ENCODE measurements at regions not wholly inside any gene's neighbourhood (a gene's known extent, or its start where the extent isn't known, plus 50 kb on each side); places are given as distances from the start of the nearest gene placed in this dataset.

- H4K20me1 ChIP-seq (ENCODE audit: insufficient read depth): no peaks in the 10 kb centered on the region
- ChIA-PET RAD21 (ENCODE audit: low non-redundant PET in 1 of 2, low total read pairs in 2 of 2, uncharacterized antibody in 2 of 2, unreplicated experiment in 2 of 2) (no interaction called here), CTCF (no interaction called here), POLR2A (no interaction called here)
- no peak overlapping the region for H2AFZ ChIP-seq (ENCODE audit: low read depth, low read length, poor library complexity, severe bottlenecking)
- H3K27ac ChIP-seq (ENCODE audit: low read depth, low read length): no peak overlapping the region
- TF ChIP-seq ATF3 (IDR thresholded peaks at IDR 0.05) (no peak), CTCF (IDR thresholded peaks at IDR 0.05 in 2 of 3, conservative IDR thresholded peaks at IDR 0.05 in 1 of 3; ENCODE audit: borderline replicate concordance in 1 of 3, insufficient read depth in 1 of 3, low read depth in 2 of 3, low read length in 2 of 3) (no peak), SRF (IDR thresholded peaks at IDR 0.05; ENCODE audit: low read depth) (no peak), EZH2phosphoT487 (IDR thresholded peaks at IDR 0.05; ENCODE audit: borderline replicate concordance) (no peak), TCF7L2 (IDR thresholded peaks at IDR 0.05; ENCODE audit: borderline replicate concordance, extremely low read depth, insufficient read depth, insufficient read length) (no peak), SP1 (IDR thresholded peaks at IDR 0.05; ENCODE audit: low read depth) (no peak), EZH2 (IDR thresholded peaks at IDR 0.05) (no peak), POLR2A (IDR thresholded peaks at IDR 0.05; ENCODE audit: borderline replicate concordance, extremely low read depth, insufficient read depth, insufficient read length) (no peak)
- H3K36me3 ChIP-seq (ENCODE audit: control insufficient read depth in 1 of 2, insufficient read depth in 2 of 2, low read length in 2 of 2): no peaks in the 10 kb centered on the region
- no peak overlapping the region for H3K4me2 ChIP-seq (ENCODE audit: low read length)
- no peaks in the 10 kb centered on the region for H3K9me3 ChIP-seq (ENCODE audit: control insufficient read depth in 1 of 2, insufficient read depth in 1 of 2, low read depth in 1 of 2, low read length in 2 of 2)
- H3K27me3 ChIP-seq (ENCODE audit: insufficient read depth, low read length): peaks cover 8% of the 10 kb centered on the region; the same call in 1 of the 2 replicates
- no peak overlapping the region for H3K9ac ChIP-seq (ENCODE audit: low read length)
- no peaks in the 10 kb centered on the region for H3K4me1 ChIP-seq (ENCODE audit: control insufficient read depth in 1 of 2, insufficient read depth in 2 of 2, low read length in 2 of 2)
- ATAC-seq: no peak
- BruUV-seq (replicated peaks): no TSS peak
- H3K79me2 ChIP-seq (ENCODE audit: insufficient read depth, low read length): no peaks in the 10 kb centered on the region
- intact Hi-C loops (cut with micrococcal nuclease): no loop called here
- H3K9me2 ChIP-seq (ENCODE audit: insufficient read depth): no peaks in the 10 kb centered on the region
- H3K4me3 ChIP-seq (replicated peaks in 1 of 2; ENCODE audit: low read depth in 1 of 2, low read length in 2 of 2): no peak overlapping the region
- no peak for DNase-seq (ENCODE audit: low read depth, low spot score)
Measured at GRCh38 chr5:67335426-67335825, 138.8 kb upstream of the CD180 start.

- no TSS peak for BruUV-seq (replicated peaks)
- Histone ChIP-seq H4K20me1 (ENCODE audit: insufficient read depth) (no peaks in the 10 kb centered on the region), H3K4me1 (ENCODE audit: control insufficient read depth in 1 of 2, insufficient read depth in 2 of 2, low read length in 2 of 2) (no peaks in the 10 kb centered on the region), H3K9me3 (ENCODE audit: control insufficient read depth in 1 of 2, insufficient read depth in 1 of 2, low read depth in 1 of 2, low read length in 2 of 2) (peaks cover 0 to 4% of the 10 kb centered on the region in 2 experiments; a peak in 1 of 4 replicates), H3K4me3 (replicated peaks in 1 of 2; ENCODE audit: low read depth in 1 of 2, low read length in 2 of 2) (no peak overlapping the region), H3K9ac (ENCODE audit: low read length) (no peak overlapping the region), H3K27me3 (ENCODE audit: insufficient read depth, low read length) (peaks cover 4% of the 10 kb centered on the region; the same call in 1 of the 2 replicates), H2AFZ (ENCODE audit: low read depth, low read length, poor library complexity, severe bottlenecking) (no peak overlapping the region), H3K36me3 (ENCODE audit: control insufficient read depth in 1 of 2, insufficient read depth in 2 of 2, low read length in 2 of 2) (no peaks in the 10 kb centered on the region), H3K9me2 (ENCODE audit: insufficient read depth) (no peaks in the 10 kb centered on the region), H3K79me2 (ENCODE audit: insufficient read depth, low read length) (no peaks in the 10 kb centered on the region), H3K27ac (ENCODE audit: low read depth, low read length) (no peak overlapping the region), H3K4me2 (ENCODE audit: low read length) (no peak overlapping the region)
- POLR2A ChIA-PET: no interaction called here
- intact Hi-C loops (cut with micrococcal nuclease): no loop called here
- CTCF ChIA-PET: no interaction called here
- ATAC-seq (no peak), DNase-seq (ENCODE audit: low read depth, low spot score) (no peak)
- RAD21 ChIA-PET (ENCODE audit: low non-redundant PET in 1 of 2, low total read pairs in 2 of 2, uncharacterized antibody in 2 of 2, unreplicated experiment in 2 of 2): no interaction called here
- no peak for TF ChIP-seq TCF7L2 (IDR thresholded peaks at IDR 0.05; ENCODE audit: borderline replicate concordance, extremely low read depth, insufficient read depth, insufficient read length)
- TF ChIP-seq MAX (IDR thresholded peaks at IDR 0.05): no peak
- no peak for TF ChIP-seq RAD21 (IDR thresholded peaks at IDR 0.05; ENCODE audit: low read depth)
- TF ChIP-seq EGR1 (IDR thresholded peaks at IDR 0.05; ENCODE audit: low read depth): no peak
- TF ChIP-seq POLR2A (IDR thresholded peaks at IDR 0.05; ENCODE audit: borderline replicate concordance, extremely low read depth, insufficient read depth, insufficient read length): no peak
- TF ChIP-seq ZFX (IDR thresholded peaks at IDR 0.05): no peak
- no peak for TF ChIP-seq POLR2AphosphoS5 (IDR thresholded peaks at IDR 0.05; ENCODE audit: low read depth, low read length)
- TF ChIP-seq REST (IDR thresholded peaks at IDR 0.05; ENCODE audit: low read depth): no peak
- no peak for TF ChIP-seq EZH2phosphoT487 (IDR thresholded peaks at IDR 0.05; ENCODE audit: borderline replicate concordance)
- TF ChIP-seq SRF (IDR thresholded peaks at IDR 0.05; ENCODE audit: low read depth): no peak
Measured at GRCh38 chr5:67334373-67334772, 137.8 kb upstream of the CD180 start.
